HG03469 (cell line): ENCODE measurements at regions not wholly inside any gene's neighbourhood (a gene's known extent, or its start where the extent isn't known, plus 50 kb on each side); places are given as distances from the start of the nearest gene placed in this dataset.
"Not testable (repeated sequence)": the region's sequence is repeated elsewhere in the genome, so short reads cannot be mapped to it uniquely, and the experiment has no call there.

Experiments used
- ATAC-seq: cut with Tn5 transposase; IDR thresholded peaks from one replicate; pipeline ENCODE4 v1.9.1; 2021; ENCODE audit warnings: mild to moderate bottlenecking, moderate library complexity, moderate number of reproducible peaks; ENCODE audit not compliant: unreplicated experiment

- ATAC-seq, result no peak
These were observed 942.2 kb downstream of the CNTNAP5 start for GRCh38 chr2:124967325-124967724.

DNA sequence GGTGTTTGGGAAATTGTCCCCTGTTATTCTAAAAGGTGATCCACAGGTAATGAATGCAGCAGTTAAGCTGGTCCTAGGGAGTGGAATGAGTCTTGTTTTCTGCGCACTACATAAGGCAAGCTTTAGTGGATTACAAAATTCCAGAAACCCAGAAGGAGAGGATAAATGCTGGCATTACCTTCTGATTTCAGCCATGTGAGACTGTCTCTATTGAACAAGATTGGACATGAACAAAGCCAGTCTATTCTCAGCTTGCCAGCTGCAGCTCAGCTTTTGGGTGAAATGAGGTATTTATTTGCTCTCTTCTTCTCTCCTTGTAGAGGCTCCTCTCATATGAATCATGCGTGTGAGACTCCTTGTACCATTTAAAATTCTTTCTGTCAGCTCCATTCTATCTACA is 944.9 kb downstream of the CNTNAP5 start:
- no peak for ATAC-seq

DNA sequence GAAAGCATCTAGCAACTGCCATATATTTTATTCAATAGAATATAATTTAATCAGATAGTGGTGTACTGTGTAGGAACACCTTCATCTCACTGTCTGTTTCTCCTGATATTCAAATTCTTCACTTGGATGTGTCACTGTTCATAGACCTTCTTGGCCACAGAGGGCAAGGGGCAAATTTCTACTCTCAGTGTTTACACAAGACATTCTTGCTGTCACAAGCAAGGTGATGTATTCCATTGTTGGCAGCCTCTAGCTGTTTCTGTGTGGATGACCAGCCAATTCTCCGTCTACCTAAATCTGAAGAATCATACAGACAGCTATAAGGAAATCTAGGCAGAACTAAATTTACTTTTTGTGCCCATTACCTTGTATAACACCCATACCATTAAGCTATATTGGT is 948.3 kb downstream of the CNTNAP5 start:
- ATAC-seq, result no peak

DNA sequence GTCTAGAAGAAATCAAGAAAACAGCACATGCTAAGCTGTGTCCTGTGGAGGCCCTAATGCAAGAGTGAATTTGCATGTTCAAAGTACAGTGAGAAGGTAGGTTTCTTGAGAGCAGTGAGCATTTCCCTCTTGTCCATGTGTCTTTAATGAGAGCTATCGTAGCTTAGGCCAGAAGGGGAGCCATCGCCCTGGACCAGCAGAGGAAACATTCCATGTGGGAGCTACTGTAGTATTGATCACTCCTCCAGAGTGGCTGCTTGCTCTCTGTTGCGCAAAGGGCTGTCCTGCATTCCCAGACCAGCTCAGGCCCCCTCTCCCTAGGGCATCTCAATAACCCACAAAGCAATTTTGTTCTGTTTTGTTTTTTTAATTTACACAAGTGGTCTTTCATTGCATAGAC is 950.1 kb downstream of the CNTNAP5 start:
- no peak for ATAC-seq

GRCh38 chr2:124975648-124976047 is 950.6 kb downstream of the CNTNAP5 start:
- no peak for ATAC-seq

GRCh38 chr2:124978597-124978996 is 953.5 kb downstream of the CNTNAP5 start:
- no peak for ATAC-seq

- no peak for ATAC-seq
These were observed 958.5 kb downstream of the CNTNAP5 start for GRCh38 chr2:124983595-124983994.

DNA sequence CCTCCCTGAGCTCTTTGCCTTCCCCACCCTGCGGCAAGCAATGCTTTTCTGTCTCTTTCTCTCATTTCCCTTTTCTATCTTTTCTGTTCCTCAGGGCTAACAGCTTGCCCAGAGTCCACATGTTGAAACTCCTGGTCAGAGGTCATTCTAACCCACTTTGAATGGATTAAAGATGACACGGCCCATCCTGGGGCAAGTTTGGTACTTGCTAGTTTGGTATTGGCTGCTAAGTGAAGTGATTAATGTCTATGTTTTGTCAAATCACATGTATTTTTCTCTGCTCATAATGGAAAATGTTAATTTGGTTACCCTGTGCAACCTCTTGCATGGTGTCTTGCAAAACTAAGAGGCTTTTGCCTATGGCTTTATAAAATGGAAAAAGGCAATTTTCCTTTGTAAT is 960.2 kb downstream of the CNTNAP5 start:
- no peak for ATAC-seq

- ATAC-seq, result no peak
These were observed 961.0 kb downstream of the CNTNAP5 start for GRCh38 chr2:124986136-124986535.

- not testable (repeated sequence) for ATAC-seq
These were observed 961.8 kb downstream of the CNTNAP5 start for GRCh38 chr2:124986870-124987269.

GRCh38 chr2:124987436-124987835 is 962.3 kb downstream of the CNTNAP5 start:
- ATAC-seq, result not testable (repeated sequence)

GRCh38 chr2:124988111-124988510 is 963.0 kb downstream of the CNTNAP5 start:
- ATAC-seq, result no peak

DNA sequence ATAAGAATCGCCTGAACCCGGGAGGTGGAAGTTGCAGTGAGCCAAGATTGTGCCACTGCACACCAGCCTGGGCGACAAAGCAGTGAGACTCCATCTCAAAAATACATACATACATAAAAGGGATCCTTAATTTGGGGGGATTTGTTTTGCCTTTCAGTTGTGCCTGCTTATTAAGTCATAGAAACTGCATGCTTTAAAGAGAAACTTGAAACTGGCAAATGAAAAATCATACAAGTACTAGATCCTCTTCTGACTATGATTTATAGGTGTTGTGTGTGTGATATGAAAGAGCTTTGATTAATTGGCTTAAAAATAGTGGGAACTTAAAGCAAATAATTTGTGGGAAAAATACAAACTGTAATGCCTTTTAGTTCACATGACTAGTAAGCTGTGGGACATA is 963.7 kb downstream of the CNTNAP5 start:
- no peak for ATAC-seq

GRCh38 chr2:124993809-124994208 is 968.7 kb downstream of the CNTNAP5 start:
- ATAC-seq, result no peak

DNA sequence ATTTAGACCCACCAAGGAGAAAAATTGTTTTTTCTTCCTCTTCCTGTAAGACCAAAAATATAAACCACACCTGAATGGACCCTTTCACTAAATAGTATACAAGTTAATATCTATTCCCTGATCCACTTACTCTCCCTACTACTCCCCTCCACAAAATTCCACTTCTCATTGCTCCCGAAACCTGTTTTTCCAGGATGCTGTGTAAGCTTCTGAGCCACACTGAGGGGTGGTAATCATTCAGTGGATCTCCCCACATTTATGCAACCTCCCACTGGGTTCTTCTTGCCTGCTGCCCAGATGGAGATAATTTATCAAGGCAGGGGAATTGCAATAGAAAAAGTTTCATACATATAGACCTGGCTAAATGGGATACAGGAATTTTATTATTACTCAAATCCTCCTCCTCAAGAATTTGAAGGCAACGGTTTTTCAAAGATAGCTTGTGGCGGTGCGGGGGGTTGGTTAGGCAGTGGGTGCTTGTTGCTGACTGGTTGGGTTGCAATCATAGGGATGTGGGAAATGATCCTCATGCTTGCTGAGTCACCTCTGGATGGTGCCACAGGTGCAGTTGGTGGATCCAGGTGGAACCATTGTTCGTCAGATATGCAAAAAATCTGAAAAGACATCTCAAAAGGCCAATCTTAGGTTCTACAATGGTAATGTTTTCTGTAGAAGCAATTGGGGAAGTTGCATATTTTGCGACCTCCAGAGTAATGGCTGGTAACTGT is 970.3 kb downstream of the CNTNAP5 start:
- no peak for ATAC-seq

DNA sequence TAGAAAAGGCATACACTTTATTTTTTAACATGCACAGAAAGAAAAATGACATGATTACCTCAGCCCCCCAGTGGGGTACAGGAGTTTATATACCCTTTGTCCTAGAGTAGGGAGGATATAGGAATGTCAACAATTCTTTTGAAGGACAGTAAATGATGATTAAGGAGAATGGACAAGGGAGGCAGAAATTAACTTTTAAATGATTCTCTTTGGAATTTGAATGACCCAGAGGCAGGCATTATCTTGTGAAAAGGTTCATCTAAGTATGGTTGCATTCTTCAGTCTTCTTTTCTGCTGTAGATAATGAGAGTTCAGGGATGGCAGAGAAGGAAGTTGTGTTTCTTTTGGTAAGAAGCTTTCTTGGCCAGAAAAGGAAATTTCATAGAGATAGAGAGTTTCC is 971.3 kb downstream of the CNTNAP5 start:
- no peak for ATAC-seq

DNA sequence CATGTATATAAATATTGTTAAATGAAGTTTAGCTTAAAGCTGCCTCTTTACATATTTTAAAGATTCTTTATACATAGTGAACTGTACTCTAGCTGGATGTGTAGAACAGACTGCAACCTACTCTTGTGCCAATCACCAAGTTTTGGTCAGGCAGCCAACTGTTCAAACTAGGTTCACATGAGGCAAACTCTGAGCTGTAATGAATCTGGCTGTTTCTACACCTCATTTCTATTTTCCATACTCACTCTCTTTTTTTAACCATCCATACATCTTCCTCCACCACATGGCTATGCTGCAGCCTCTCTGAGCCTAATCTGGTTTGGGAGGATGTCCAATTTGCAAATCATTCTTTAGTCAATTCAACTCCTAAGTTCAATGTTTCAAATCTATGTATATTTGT is 974.8 kb downstream of the CNTNAP5 start:
- no peak for ATAC-seq

GRCh38 chr2:125004106-125004800 is 979.2 kb downstream of the CNTNAP5 start:
- no peak for ATAC-seq

DNA sequence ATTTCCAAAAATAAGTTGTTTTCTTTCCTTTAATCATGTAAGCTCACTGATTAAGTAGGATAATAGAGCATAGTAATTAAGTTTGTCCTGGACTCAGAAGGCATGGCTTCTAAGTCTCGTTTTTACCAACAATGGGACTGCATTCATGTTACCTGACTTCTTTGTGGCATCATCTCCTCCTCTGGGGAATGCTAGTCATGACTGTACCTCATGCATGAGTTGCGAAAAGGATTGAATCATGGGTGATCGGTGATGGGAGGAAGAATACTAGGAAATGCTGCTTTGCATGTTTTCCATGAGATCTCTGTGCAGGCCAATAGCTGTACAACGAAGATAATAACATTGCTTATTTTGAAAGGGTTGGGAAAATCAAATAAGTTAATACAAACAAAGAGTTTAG is 981.6 kb downstream of the CNTNAP5 start:
- ATAC-seq, result no peak

DNA sequence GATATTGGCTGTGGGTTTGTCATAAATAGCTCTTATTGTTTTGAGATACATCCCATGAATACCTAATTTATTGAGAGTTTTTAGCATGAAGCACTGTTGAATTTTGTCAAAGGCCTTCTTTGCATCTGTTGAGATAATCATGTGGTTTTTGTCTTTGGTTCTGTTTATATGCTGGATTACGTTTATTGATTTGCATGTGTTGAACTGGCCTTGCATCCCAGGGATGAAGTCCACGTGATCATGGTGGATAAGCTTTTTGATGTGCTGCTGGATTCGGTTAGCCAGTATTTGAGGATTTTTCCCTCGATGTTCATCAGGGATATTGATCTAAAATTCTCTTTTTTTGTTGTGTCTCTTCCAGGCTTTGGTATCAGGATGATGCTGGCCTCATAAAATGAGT is 1003.6 kb downstream of the CNTNAP5 start:
- ATAC-seq, result not testable (repeated sequence)

- ATAC-seq, result no peak
These were observed 1008.8 kb downstream of the CNTNAP5 start for GRCh38 chr2:125033871-125034270.

- no peak for ATAC-seq
These were observed 1012.1 kb downstream of the CNTNAP5 start for GRCh38 chr2:125037135-125037653.
